Uterus (tissue), 3 donors: ENCODE measurements at regions not wholly inside any gene's neighbourhood (a gene's known extent, or its start where the extent isn't known, plus 50 kb on each side); places are given as distances from the start of the nearest gene placed in this dataset.

Experiments
- DNase-seq, 2 donors: peaks; one replicate each; pipeline ENCODE4 v3.0.0-alpha.2; 2019 to 2020
- H3K27ac ChIP-seq, 2 donors: fragments of 200-600 bp; sonication (generic); 1 replicate in 1 of 2; 2 replicates in 1 of 2; pipeline ENCODE4 v1.5.1; 2016 to 2018
- H3K27me3 ChIP-seq, 2 donors: fragments of 200-600 bp; sonication (generic); one replicate each; pipeline ENCODE4 v1.5.1; 2018 to 2019; ENCODE audit warnings: control low read depth in 1 of 2
- H3K36me3 ChIP-seq, 2 donors: fragments of 200-600 bp; sonication (generic); one replicate each; pipeline ENCODE4 v1.5.1; 2019; ENCODE audit warnings: control low read depth in 1 of 2
- H3K4me1 ChIP-seq, 2 donors: fragments of 200-600 bp; sonication (generic); one replicate each; pipeline ENCODE4 v1.5.1; 2018 to 2019; ENCODE audit warnings: control low read depth in 1 of 2
- H3K4me3 ChIP-seq, 2 donors: fragments of 200-600 bp; sonication (generic); 1 replicate in 1 of 2; 2 replicates in 1 of 2; pipeline ENCODE4 v1.5.1; 2018 to 2019; ENCODE audit warnings: mild to moderate bottlenecking in 1 of 2
- H3K9me3 ChIP-seq, 2 donors: fragments of 200-600 bp; sonication (generic); one replicate each; pipeline ENCODE4 v1.5.1; 2019; ENCODE audit warnings: control low read depth in 1 of 2
- CTCF ChIP-seq, 4 experiments: fragments of 200-600 bp in 2 of 4; fragments of 450-650 bp in 2 of 4; sonication (generic) in 2 of 4; IDR thresholded peaks; one replicate each; pipeline ENCODE4 v1.5.1; 2016 to 2019; ENCODE audit warnings: antibody characterized with exemption in 4 of 4, mild to moderate bottlenecking in 2 of 4, moderate library complexity in 1 of 4
- POLR2A ChIP-seq, 2 donors: fragments of 450-650 bp; IDR thresholded peaks; one replicate each; pipeline ENCODE4 v1.6.1; 2016; ENCODE audit warnings: antibody characterized with exemption in 2 of 2, mild to moderate bottlenecking in 1 of 2, moderate library complexity in 1 of 2
- intact Hi-C: fragments of 100-400 bp; cut with DNase I; formaldehyde crosslinking; loops from one replicate; pipeline ENCODE4 v1.15.1; 2023; ENCODE audit warnings: low total_unique reads
- donor health status: DM: yes; HTN: yes; CAD: no.

- no peaks in the 10 kb centered on the region for H3K4me1 ChIP-seq
- no peaks in the 10 kb centered on the region for H3K9me3 ChIP-seq
- H3K27me3 ChIP-seq = no peaks in the 10 kb centered on the region
- no peak overlapping the region for H3K4me3 ChIP-seq
- H3K27ac ChIP-seq = no peak overlapping the region
- no peak for TF ChIP-seq CTCF (IDR thresholded peaks at IDR 0.05)
- TF ChIP-seq POLR2A (IDR thresholded peaks at IDR 0.05) = no peak
- DNase-seq = no peak
- H3K36me3 ChIP-seq = no peaks in the 10 kb centered on the region
- intact Hi-C loops = no loop called here
Observed at GRCh38 chr12:58532855-58533608, 387.3 kb downstream of the LRIG3 start.

GRCh38 chr12:58533652-58534051 lies 386.7 kb downstream of the LRIG3 start:
- Histone ChIP-seq H3K4me1 (no peaks in the 10 kb centered on the region), H3K27me3 (no peaks in the 10 kb centered on the region), H3K27ac (no peak overlapping the region), H3K9me3 (no peaks in the 10 kb centered on the region), H3K36me3 (no peaks in the 10 kb centered on the region), H3K4me3 (no peak overlapping the region)
- TF ChIP-seq CTCF (IDR thresholded peaks at IDR 0.05) = no peak
- TF ChIP-seq POLR2A (IDR thresholded peaks at IDR 0.05) = no peak
- intact Hi-C loops = no loop called here
- DNase-seq = no peak

GRCh38 chr12:58537278-58537677 lies 383.0 kb downstream of the LRIG3 start:
- no peaks in the 10 kb centered on the region for H3K9me3 ChIP-seq
- H3K27me3 ChIP-seq = no peaks in the 10 kb centered on the region
- H3K36me3 ChIP-seq = no peaks in the 10 kb centered on the region
- TF ChIP-seq POLR2A (IDR thresholded peaks at IDR 0.05) (no peak), CTCF (IDR thresholded peaks at IDR 0.05) (no peak)
- intact Hi-C loops = no loop called here
- DNase-seq = no peak
- H3K4me3 ChIP-seq = no peak overlapping the region
- H3K4me1 ChIP-seq = no peaks in the 10 kb centered on the region
- H3K27ac ChIP-seq = no peak overlapping the region

- DNase-seq = no peak
- Histone ChIP-seq H3K27me3 (no peaks in the 10 kb centered on the region), H3K4me3 (no peak overlapping the region), H3K4me1 (no peaks in the 10 kb centered on the region), H3K36me3 (no peaks in the 10 kb centered on the region), H3K9me3 (no peaks in the 10 kb centered on the region), H3K27ac (no peak overlapping the region)
- TF ChIP-seq POLR2A (IDR thresholded peaks at IDR 0.05) (no peak), CTCF (IDR thresholded peaks at IDR 0.05) (no peak)
- intact Hi-C loops = no loop called here
Observed at GRCh38 chr12:58539295-58539694, 381.0 kb downstream of the LRIG3 start.

- intact Hi-C loops = no loop called here
- no peaks in the 10 kb centered on the region for H3K4me1 ChIP-seq
- H3K9me3 ChIP-seq = no peaks in the 10 kb centered on the region
- no peak overlapping the region for H3K27ac ChIP-seq
- peak; percentile 39 to 76 for DNase-seq
- H3K4me3 ChIP-seq = no peak overlapping the region
- no peaks in the 10 kb centered on the region for H3K27me3 ChIP-seq
- H3K36me3 ChIP-seq = no peaks in the 10 kb centered on the region
- TF ChIP-seq POLR2A (IDR thresholded peaks at IDR 0.05) (no peak), CTCF (IDR thresholded peaks at IDR 0.05) (peak; percentile 49 to 66 (median 56))
Observed at GRCh38 chr12:58540480-58541299, 379.6 kb downstream of the LRIG3 start.
